Thyroid gland (tissue), 4 donors: ENCODE measurements at regions not wholly inside any gene's neighbourhood (a gene's known extent, or its start where the extent isn't known, plus 50 kb on each side); places are given as distances from the start of the nearest gene placed in this dataset.

ENCODE experiments used
- CTCF ChIP-seq, 6 experiments: fragments of 200-600 bp in 3 of 6; fragments of 450-650 bp in 3 of 6; sonication (generic) in 3 of 6; IDR thresholded peaks; one replicate each; pipeline ENCODE4 v1.5.1; 2016 to 2019; ENCODE audit warnings: antibody characterized with exemption in 6 of 6, mild to moderate bottlenecking in 2 of 6, inconsistent platforms in 1 of 6, moderate library complexity in 1 of 6
- POLR2A ChIP-seq, 2 donors: fragments of 450-650 bp; IDR thresholded peaks; one replicate each; pipeline ENCODE4 v1.6.1; 2017; ENCODE audit warnings: antibody characterized with exemption in 2 of 2, mild to moderate bottlenecking in 2 of 2, moderate library complexity in 1 of 2

- TF ChIP-seq CTCF (IDR thresholded peaks at IDR 0.05) = no peak
- TF ChIP-seq POLR2A (IDR thresholded peaks at IDR 0.05) = no peak
Measured at GRCh38 chr6:140905724-140906123, 1227.0 kb upstream of the GJE1 start.
